ENCODE measurements at regions not wholly inside any gene's neighbourhood (a gene's known extent, or its start where the extent isn't known, plus 50 kb on each side); places are given as distances from the start of the nearest gene placed in this dataset.

DNA sequence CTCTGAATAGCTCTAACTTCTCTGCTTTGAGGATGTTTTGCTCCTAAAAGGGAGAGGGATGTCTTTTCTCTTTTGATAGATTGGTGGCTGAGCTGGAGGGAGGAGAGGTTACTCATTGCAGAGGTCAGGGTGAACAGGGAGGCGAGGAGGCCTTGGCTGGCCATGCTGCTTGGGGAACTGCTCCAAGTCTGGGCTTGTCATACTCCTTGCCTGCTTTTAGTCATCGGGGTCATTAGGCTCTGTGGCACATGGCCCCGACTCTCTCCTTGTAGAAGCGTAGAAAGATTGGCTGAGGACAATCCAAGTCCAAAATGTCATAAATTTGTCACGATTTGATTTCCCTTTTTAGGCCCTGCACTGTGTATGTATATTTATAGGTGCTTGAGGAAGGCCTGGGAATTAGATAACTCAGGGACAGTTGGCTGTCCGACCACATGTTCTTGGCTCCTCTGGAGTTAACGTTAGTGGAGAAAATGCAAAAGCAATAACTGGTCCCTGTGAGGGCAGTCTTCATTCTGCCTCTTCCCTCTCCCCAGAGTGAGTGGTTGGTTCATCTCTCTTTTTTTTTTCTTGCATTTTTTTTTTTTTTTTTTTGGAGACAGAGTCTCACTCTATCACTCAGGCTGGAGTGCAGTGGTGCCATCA lies 160.1 kb downstream of the SCP2D1 start:
- TF ChIP-seq, protein P1, sequence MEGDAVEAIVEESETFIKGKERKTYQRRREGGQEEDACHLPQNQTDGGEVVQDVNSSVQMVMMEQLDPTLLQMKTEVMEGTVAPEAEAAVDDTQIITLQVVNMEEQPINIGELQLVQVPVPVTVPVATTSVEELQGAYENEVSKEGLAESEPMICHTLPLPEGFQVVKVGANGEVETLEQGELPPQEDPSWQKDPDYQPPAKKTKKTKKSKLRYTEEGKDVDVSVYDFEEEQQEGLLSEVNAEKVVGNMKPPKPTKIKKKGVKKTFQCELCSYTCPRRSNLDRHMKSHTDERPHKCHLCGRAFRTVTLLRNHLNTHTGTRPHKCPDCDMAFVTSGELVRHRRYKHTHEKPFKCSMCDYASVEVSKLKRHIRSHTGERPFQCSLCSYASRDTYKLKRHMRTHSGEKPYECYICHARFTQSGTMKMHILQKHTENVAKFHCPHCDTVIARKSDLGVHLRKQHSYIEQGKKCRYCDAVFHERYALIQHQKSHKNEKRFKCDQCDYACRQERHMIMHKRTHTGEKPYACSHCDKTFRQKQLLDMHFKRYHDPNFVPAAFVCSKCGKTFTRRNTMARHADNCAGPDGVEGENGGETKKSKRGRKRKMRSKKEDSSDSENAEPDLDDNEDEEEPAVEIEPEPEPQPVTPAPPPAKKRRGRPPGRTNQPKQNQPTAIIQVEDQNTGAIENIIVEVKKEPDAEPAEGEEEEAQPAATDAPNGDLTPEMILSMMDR (IDR thresholded peaks at IDR 0.05) = no peak
- TF ChIP-seq POLR2A (IDR thresholded peaks at IDR 0.05) = no peak
